T-cell (primary cell): ENCODE measurements at regions not wholly inside any gene's neighbourhood (a gene's known extent, or its start where the extent isn't known, plus 50 kb on each side); places are given as distances from the start of the nearest gene placed in this dataset.
A peak's percentile ranks its signal among the peaks of the same experiment; 100 is the strongest.

ENCODE experiments used
- ATAC-seq, 4 experiments: fragments of 200-7000 bp in 3 of 4; fragments of 150-1000 bp in 1 of 4; cut with Tn5 transposase; replicated peaks in 1 of 4; 1 replicate in 3 of 4; 2 replicates in 1 of 4; pipeline ENCODE4 v1.10.0; 2021; ENCODE audit warnings: moderate library complexity in 3 of 4, mild to moderate bottlenecking in 2 of 4, moderate number of reproducible peaks in 1 of 4
- CTCF ChIA-PET, 2 donors: fragments of 300-600 bp; sonication (Branson Sonifier 250); formaldehyde crosslinking; loops; one replicate each; lab custom pipeline; 2022; ENCODE audit warnings: antibody characterized with exemption in 2 of 2; lab: Charles Lee
- POLR2A ChIA-PET, 2 donors: fragments of 300-600 bp; sonication (Branson Sonifier 250); formaldehyde crosslinking; loops; one replicate each; lab custom pipeline; 2022; ENCODE audit warnings: antibody characterized with exemption in 2 of 2; lab: Charles Lee
- DNase-seq, 35 experiments: peaks; one replicate each; pipeline versions ENCODE4 v3.0.0 to v3.0.0-alpha.2; 2013 to 2023
- H3K27ac ChIP-seq: one replicate; pipeline ENCODE4 v1.5.1; 2013; ENCODE audit warnings: low read length
- H3K27me3 ChIP-seq, 2 experiments: replicated peaks in 1 of 2; 1 replicate in 1 of 2; 2 replicates in 1 of 2; pipeline versions ENCODE4 v1.6.1 to v1.7.0; 2013; ENCODE audit warnings: low read length in 1 of 2, mixed read lengths in 1 of 2; ENCODE audit not compliant: control insufficient read depth in 2 of 2, insufficient read depth in 2 of 2; ENCODE audit errors: extremely low read depth in 1 of 2
- H3K36me3 ChIP-seq, 2 donors: 1 replicate in 1 of 2; 2 replicates in 1 of 2; pipeline versions ENCODE4 v1.6.1 to v1.7.0; 2013; ENCODE audit warnings: low read length in 1 of 2; ENCODE audit not compliant: control insufficient read depth in 2 of 2, insufficient read depth in 1 of 2; ENCODE audit errors: extremely low read depth in 1 of 2
- H3K4me1 ChIP-seq, 2 experiments: 1 replicate in 1 of 2; 2 replicates in 1 of 2; pipeline versions ENCODE4 v1.6.1 to v1.7.0; 2013; ENCODE audit warnings: low read length in 2 of 2, mixed read lengths in 1 of 2; ENCODE audit not compliant: insufficient read depth in 2 of 2, control insufficient read depth in 1 of 2; ENCODE audit errors: extremely low read depth in 1 of 2
- H3K4me3 ChIP-seq, 2 donors: 1 replicate in 1 of 2; 2 replicates in 1 of 2; pipeline versions ENCODE4 v1.5.1 to v1.7.0; 2013; ENCODE audit warnings: mild to moderate bottlenecking in 2 of 2, low read length in 1 of 2, moderate library complexity in 1 of 2; ENCODE audit not compliant: control insufficient read depth in 1 of 2; ENCODE audit errors: extremely low read depth in 1 of 2
- H3K9me3 ChIP-seq: 2 replicates; pipeline ENCODE4 v1.7.0; 2013
- H3K27ac Mint-ChIP-seq, 2 donors: one replicate each; pipeline ENCODE4 v1.8.0; 2020 to 2021; ENCODE audit warnings: mild to moderate bottlenecking in 2 of 2, mixed read lengths in 2 of 2
- H3K27me3 Mint-ChIP-seq, 2 donors: one replicate each; pipeline ENCODE4 v1.8.0; 2021 to 2022; ENCODE audit warnings: mixed read lengths in 2 of 2
- H3K36me3 Mint-ChIP-seq: one replicate; pipeline ENCODE4 v1.8.0; 2021; ENCODE audit warnings: mixed read lengths
- H3K4me1 Mint-ChIP-seq, 3 donors: one replicate each; pipeline ENCODE4 v1.8.0; 2020 to 2022; ENCODE audit warnings: mixed read lengths in 3 of 3, mild to moderate bottlenecking in 1 of 3
- H3K4me3 Mint-ChIP-seq, 3 donors: one replicate each; pipeline ENCODE4 v1.8.0; 2020 to 2022; ENCODE audit warnings: mild to moderate bottlenecking in 3 of 3, mixed read lengths in 3 of 3, moderate library complexity in 3 of 3
- H3K9me3 Mint-ChIP-seq, 3 donors: one replicate each; pipeline ENCODE4 v1.8.0; 2020 to 2022; ENCODE audit warnings: mixed read lengths in 3 of 3
- WGBS: methylation state at CpG from one replicate; pipeline ENCODE4 v1.1.5; 2013; ENCODE audit warnings: missing lambda C conversion rate; ENCODE audit not compliant: insufficient coverage; 5-methylcytosine and 5-hydroxymethylcytosine counted together

- no peak overlapping the region for H3K4me3 ChIP-seq
- Mint-ChIP-seq H3K4me1 (peaks cover 0 to 5% (median 5%) of the 10 kb centered on the region in 3 donors), H3K36me3 (no peaks in the 10 kb centered on the region), H3K4me3 (no peak overlapping the region), H3K9me3 (no peaks in the 10 kb centered on the region), H3K27ac (no peak overlapping the region), H3K27me3 (peaks cover 14 to 19% of the 10 kb centered on the region in 2 donors)
- H3K27me3 ChIP-seq: peaks cover 0 to 3% of the 10 kb centered on the region in 2 experiments
- POLR2A ChIA-PET: no interaction called here
- no peak for ATAC-seq
- H3K9me3 ChIP-seq: no peaks in the 10 kb centered on the region
- no peaks in the 10 kb centered on the region for H3K36me3 ChIP-seq
- DNase-seq: no peak
- H3K4me1 ChIP-seq: no peaks in the 10 kb centered on the region
- no CpG with 5 or more reads among the region's 1 CpG for WGBS
- H3K27ac ChIP-seq: no peak overlapping the region
- CTCF ChIA-PET: interaction anchor here in 1 of 2 donors (1.2 kb wide), 1 partner anchor 9 kb away, joined by 3 read pairs; no protein-coding TSS in a partner anchor
These were observed 221.2 kb upstream of the CLINT1 start for GRCh38 chr5:158080112-158080511.

DNA sequence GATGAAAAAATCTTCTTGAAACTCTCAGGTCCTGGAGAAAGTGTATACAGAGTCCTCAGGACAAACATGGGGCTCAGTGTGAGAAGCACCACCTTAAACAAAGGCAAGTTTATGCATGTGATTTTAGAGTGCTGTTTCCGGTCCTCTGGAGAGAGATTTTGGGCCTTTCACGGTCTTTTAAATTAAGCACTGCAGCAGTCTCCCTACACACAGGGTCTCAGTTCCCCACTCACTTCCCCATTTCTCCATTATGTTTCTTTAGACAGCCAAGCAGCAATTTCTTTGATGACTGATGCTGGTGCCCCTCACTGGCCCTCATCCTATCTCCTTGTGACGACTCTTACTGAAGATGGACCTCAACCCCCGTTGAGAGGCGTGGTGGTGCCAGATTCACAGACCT is 220.2 kb upstream of the CLINT1 start:
- POLR2A ChIA-PET: no interaction called here
- no peaks in the 10 kb centered on the region for H3K36me3 Mint-ChIP-seq
- no peak overlapping the region for H3K27ac Mint-ChIP-seq
- Histone ChIP-seq H3K27ac (no peak overlapping the region), H3K4me1 (no peaks in the 10 kb centered on the region), H3K27me3 (peaks cover 0 to 3% of the 10 kb centered on the region in 2 experiments), H3K9me3 (no peaks in the 10 kb centered on the region), H3K4me3 (no peak overlapping the region), H3K36me3 (no peaks in the 10 kb centered on the region)
- CTCF ChIA-PET: no interaction called here
- ATAC-seq (no peak), DNase-seq (no peak)
- WGBS: 100% methylated on average over 3 of the region's 5 CpGs
- peaks cover 12 to 19% of the 10 kb centered on the region in 2 donors for H3K27me3 Mint-ChIP-seq
- no peaks in the 10 kb centered on the region for H3K9me3 Mint-ChIP-seq
- H3K4me3 Mint-ChIP-seq: no peak overlapping the region
- peaks cover 0 to 6% (median 5%) of the 10 kb centered on the region in 3 donors for H3K4me1 Mint-ChIP-seq

GRCh38 chr5:158074992-158075769 is 216.2 kb upstream of the CLINT1 start:
- H3K27ac Mint-ChIP-seq: no peak overlapping the region

DNA sequence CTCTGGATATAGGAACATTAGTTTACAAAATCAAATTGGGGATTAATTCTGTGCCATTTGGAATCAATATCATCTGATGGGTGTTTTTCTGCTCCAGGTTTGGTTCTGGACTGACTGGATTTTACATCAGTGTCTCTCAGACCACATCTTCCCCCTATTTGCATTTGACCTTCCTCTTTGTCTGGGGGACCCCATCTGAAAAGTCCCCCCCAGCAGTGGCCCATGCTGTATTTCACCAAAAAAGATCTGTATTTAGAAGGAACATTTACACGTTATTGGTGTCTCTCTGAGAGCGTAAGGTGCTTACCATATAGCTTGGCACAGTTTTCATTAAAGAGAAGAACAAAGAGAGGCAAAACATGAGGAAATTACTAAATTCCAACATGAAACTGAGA is 215.6 kb upstream of the CLINT1 start:
- H3K9me3 ChIP-seq: no peaks in the 10 kb centered on the region
- H3K27me3 Mint-ChIP-seq: peaks cover 3 to 16% of the 10 kb centered on the region in 2 donors
- no peak for DNase-seq
- H3K4me3 ChIP-seq: no peak overlapping the region
- H3K4me1 ChIP-seq: no peaks in the 10 kb centered on the region
- ChIA-PET CTCF (interaction anchor here (0.6 to 2.2 kb wide), 22 partner anchors 9 to 1058 kb away, joined by 3 to 25 read pairs (median 4); no protein-coding TSS in a partner anchor), POLR2A (no interaction called here)
- WGBS: no CpG with 5 or more reads among the region's 2 CpGs
- H3K9me3 Mint-ChIP-seq: no peaks in the 10 kb centered on the region
- no peak overlapping the region for H3K27ac ChIP-seq
- no peak for ATAC-seq
- no peak overlapping the region for H3K4me3 Mint-ChIP-seq
- H3K4me1 Mint-ChIP-seq: peaks cover 0 to 6% (median 5%) of the 10 kb centered on the region in 3 donors
- H3K27ac Mint-ChIP-seq: no peak overlapping the region
- no peaks in the 10 kb centered on the region for H3K36me3 ChIP-seq
- no peaks in the 10 kb centered on the region for H3K27me3 ChIP-seq
- H3K36me3 Mint-ChIP-seq: no peaks in the 10 kb centered on the region

More at GRCh38 chr5:158074992-158075769, 216.2 kb upstream of the CLINT1 start:
- peaks cover 0 to 6% (median 5%) of the 10 kb centered on the region in 3 donors for H3K4me1 Mint-ChIP-seq
- Histone ChIP-seq H3K27me3 (no peaks in the 10 kb centered on the region), H3K36me3 (no peaks in the 10 kb centered on the region), H3K4me1 (no peaks in the 10 kb centered on the region), H3K9me3 (no peaks in the 10 kb centered on the region), H3K4me3 (no peak overlapping the region), H3K27ac (no peak overlapping the region)
- H3K9me3 Mint-ChIP-seq: no peaks in the 10 kb centered on the region
- DNase-seq (peak; percentile 1 to 64 (median 26)), ATAC-seq (peak; percentile 55 to 75 (median 66))
- no peaks in the 10 kb centered on the region for H3K36me3 Mint-ChIP-seq
- CTCF ChIA-PET: interaction anchor here (0.5 to 2.2 kb wide), 26 partner anchors 9 to 1058 kb away, joined by 3 to 25 read pairs (median 4); no protein-coding TSS in a partner anchor
- POLR2A ChIA-PET: no interaction called here
- H3K27me3 Mint-ChIP-seq: peaks cover 3 to 18% of the 10 kb centered on the region in 2 donors
- 0% methylated on average over 5 of the region's 12 CpGs for WGBS
- no peak overlapping the region for H3K4me3 Mint-ChIP-seq

GRCh38 chr5:158070859-158071258 is 211.9 kb upstream of the CLINT1 start:
- Mint-ChIP-seq H3K27me3 (peaks cover 8% of the 10 kb centered on the region in 2 donors), H3K36me3 (no peaks in the 10 kb centered on the region), H3K4me3 (no peak overlapping the region), H3K4me1 (peaks cover 0 to 6% (median 5%) of the 10 kb centered on the region in 3 donors), H3K27ac (no peak overlapping the region), H3K9me3 (no peaks in the 10 kb centered on the region)
- Histone ChIP-seq H3K4me1 (no peaks in the 10 kb centered on the region), H3K36me3 (no peaks in the 10 kb centered on the region), H3K27me3 (no peaks in the 10 kb centered on the region), H3K4me3 (no peak overlapping the region), H3K27ac (no peak overlapping the region), H3K9me3 (no peaks in the 10 kb centered on the region)
- 64% methylated on average over 1 of the region's 1 CpG for WGBS
- ChIA-PET POLR2A (no interaction called here), CTCF (interaction anchor here in 1 of 2 donors (1.4 kb wide), 1 partner anchor 10 kb away, joined by 3 read pairs; no protein-coding TSS in a partner anchor)
- ATAC-seq (no peak), DNase-seq (no peak)

DNA sequence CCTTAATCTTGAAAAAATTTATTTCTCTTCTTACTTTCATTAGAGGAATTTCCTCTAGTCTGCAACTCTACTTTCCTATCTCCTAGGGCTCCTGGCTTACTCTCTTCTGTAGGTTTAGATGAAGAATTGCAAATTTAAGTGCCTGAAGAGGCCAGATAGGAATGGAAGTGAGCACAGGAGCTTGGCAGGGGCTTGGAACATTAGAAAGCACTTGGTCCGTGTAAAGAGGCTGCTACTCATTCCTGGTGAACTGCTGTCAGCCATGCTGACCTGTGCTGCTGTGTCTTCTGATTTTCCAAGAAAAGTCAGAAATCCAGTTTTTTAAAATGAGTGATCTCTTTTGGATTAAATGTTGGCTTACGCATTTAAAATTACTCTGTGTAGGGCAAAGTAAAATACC is 210.9 kb upstream of the CLINT1 start:
- Mint-ChIP-seq H3K36me3 (no peaks in the 10 kb centered on the region), H3K4me1 (no peaks in the 10 kb centered on the region), H3K27ac (no peak overlapping the region), H3K9me3 (no peaks in the 10 kb centered on the region), H3K27me3 (peaks cover 3 to 5% of the 10 kb centered on the region in 2 donors), H3K4me3 (no peak overlapping the region)
- Histone ChIP-seq H3K36me3 (no peaks in the 10 kb centered on the region), H3K27me3 (no peaks in the 10 kb centered on the region), H3K4me1 (no peaks in the 10 kb centered on the region), H3K9me3 (no peaks in the 10 kb centered on the region), H3K4me3 (no peak overlapping the region), H3K27ac (no peak overlapping the region)
- CTCF ChIA-PET: interaction anchor here in 1 of 2 donors (0.6 to 0.7 kb wide), 2 partner anchors 182 to 1063 kb away, joined by 3 to 5 read pairs; no protein-coding TSS in a partner anchor
- ATAC-seq (no peak), DNase-seq (no peak)
- WGBS: 81% methylated on average over 2 of the region's 2 CpGs
- POLR2A ChIA-PET: no interaction called here
